ENCODE measurements at regions not wholly inside any gene's neighbourhood (a gene's known extent, or its start where the extent isn't known, plus 50 kb on each side); places are given as distances from the start of the nearest gene placed in this dataset.

GRCh38 chr11:121929581-121929980 lies 186.4 kb downstream of the BLID start:
- ChIA-PET RAD21 (ENCODE audit: low non-redundant PET in 1 of 2, low total read pairs in 2 of 2, uncharacterized antibody in 2 of 2, unreplicated experiment in 2 of 2) (no interaction called here), POLR2A (no interaction called here), CTCF (no interaction called here)
- TF ChIP-seq ATF3 (IDR thresholded peaks at IDR 0.05) = no peak
- TF ChIP-seq REST (IDR thresholded peaks at IDR 0.05; ENCODE audit: low read depth) = no peak
- TF ChIP-seq MAX (IDR thresholded peaks at IDR 0.05) = no peak
- TF ChIP-seq ELF1 (IDR thresholded peaks at IDR 0.05; ENCODE audit: borderline replicate concordance, low read depth) = no peak
- no peak for TF ChIP-seq CEBPB (IDR thresholded peaks at IDR 0.05; ENCODE audit: low read depth)
- TF ChIP-seq TCF7L2 (IDR thresholded peaks at IDR 0.05; ENCODE audit: borderline replicate concordance, extremely low read depth, insufficient read depth, insufficient read length) = no peak
- TF ChIP-seq SP1 (IDR thresholded peaks at IDR 0.05; ENCODE audit: low read depth) = no peak
- TF ChIP-seq CBX3 (IDR thresholded peaks at IDR 0.05; ENCODE audit: low read depth) = no peak
- TF ChIP-seq SRF (IDR thresholded peaks at IDR 0.05; ENCODE audit: low read depth) = no peak
- no peak for TF ChIP-seq YY1 (IDR thresholded peaks at IDR 0.05; ENCODE audit: extremely low read depth, insufficient replicate concordance, low read depth, low read length)
- TF ChIP-seq FOSL1 (IDR thresholded peaks at IDR 0.05; ENCODE audit: low read depth) = no peak
- TF ChIP-seq POLR2AphosphoS5 (IDR thresholded peaks at IDR 0.05; ENCODE audit: low read depth, low read length) = no peak
- TF ChIP-seq RAD21 (IDR thresholded peaks at IDR 0.05; ENCODE audit: low read depth) = no peak
- H3K9me3 ChIP-seq (ENCODE audit: control insufficient read depth in 1 of 2, insufficient read depth in 1 of 2, low read depth in 1 of 2, low read length in 2 of 2) = no peaks in the 10 kb centered on the region
- no peaks in the 10 kb centered on the region for H4K20me1 ChIP-seq (ENCODE audit: insufficient read depth)
- no peak overlapping the region for H3K4me3 ChIP-seq (replicated peaks in 1 of 2; ENCODE audit: low read depth in 1 of 2, low read length in 2 of 2)
- H3K27me3 ChIP-seq (ENCODE audit: insufficient read depth, low read length) = no peaks in the 10 kb centered on the region
- H3K9ac ChIP-seq (ENCODE audit: low read length) = no peak overlapping the region
- no peaks in the 10 kb centered on the region for H3K9me2 ChIP-seq (ENCODE audit: insufficient read depth)
- ATAC-seq (no peak), DNase-seq (ENCODE audit: low read depth, low spot score) (no peak)
- no peaks in the 10 kb centered on the region for H3K79me2 ChIP-seq (ENCODE audit: insufficient read depth, low read length)
- H3K36me3 ChIP-seq (ENCODE audit: control insufficient read depth in 1 of 2, insufficient read depth in 2 of 2, low read length in 2 of 2) = no peaks in the 10 kb centered on the region
- no peak overlapping the region for H3K4me2 ChIP-seq (ENCODE audit: low read length)
- no TSS peak for BruUV-seq (replicated peaks)
- no peak overlapping the region for H2AFZ ChIP-seq (ENCODE audit: low read depth, low read length, poor library complexity, severe bottlenecking)
- H3K4me1 ChIP-seq (ENCODE audit: control insufficient read depth in 1 of 2, insufficient read depth in 2 of 2, low read length in 2 of 2) = no peaks in the 10 kb centered on the region
- intact Hi-C loops (cut with micrococcal nuclease) = no loop called here
- H3K27ac ChIP-seq (ENCODE audit: low read depth, low read length) = no peak overlapping the region

Data from HCT116 (cell line).